Stimulated activated naive CD8-positive, alpha-beta T cell treated with anti-CD3 and anti-CD28 coated beads, Interleukin-15, Interleukin-2, amounts not matched to agents 100 U/mL and 50 U/mL, for 24 hours (primary cell): ENCODE measurements at regions not wholly inside any gene's neighbourhood (a gene's known extent, or its start where the extent isn't known, plus 50 kb on each side); places are given as distances from the start of the nearest gene placed in this dataset.
"Not testable (repeated sequence)": the region's sequence is repeated elsewhere in the genome, so short reads cannot be mapped to it uniquely, and the experiment has no call there.

Experiments
- ATAC-seq: fragments of 150-1000 bp; cut with Tn5 transposase; one replicate; pipeline ENCODE4 v1.10.0; 2021
- DNase-seq: peaks from one replicate; pipeline ENCODE4 v3.0.0; 2021

- ATAC-seq (no peak), DNase-seq (no peak)
Observed at GRCh38 chr4:107468156-107468555, 251.9 kb downstream of the PAPSS1 start.

DNA sequence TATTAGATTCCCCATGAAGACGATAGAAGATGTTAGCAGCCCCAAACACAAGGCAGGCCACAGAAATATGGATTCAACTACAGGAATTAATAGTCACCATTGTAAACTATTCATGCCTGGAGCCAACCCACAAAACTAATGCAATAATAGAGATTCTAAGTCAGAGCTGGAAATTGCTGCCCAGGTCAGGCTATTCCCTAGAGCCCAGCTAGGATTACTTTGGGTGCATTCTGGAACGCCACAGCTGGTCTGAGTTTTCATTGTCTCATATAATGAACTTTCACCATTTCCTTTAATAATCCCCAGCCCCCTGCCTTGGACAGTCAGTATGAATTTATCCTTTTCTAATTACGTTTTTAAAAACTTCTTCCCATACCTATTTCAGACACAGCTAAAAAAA is 252.6 kb downstream of the PAPSS1 start:
- DNase-seq (no peak), ATAC-seq (no peak)

- DNase-seq, result no peak
- ATAC-seq, result no peak
Observed at GRCh38 chr4:107458194-107458593, 261.8 kb downstream of the PAPSS1 start.

DNA sequence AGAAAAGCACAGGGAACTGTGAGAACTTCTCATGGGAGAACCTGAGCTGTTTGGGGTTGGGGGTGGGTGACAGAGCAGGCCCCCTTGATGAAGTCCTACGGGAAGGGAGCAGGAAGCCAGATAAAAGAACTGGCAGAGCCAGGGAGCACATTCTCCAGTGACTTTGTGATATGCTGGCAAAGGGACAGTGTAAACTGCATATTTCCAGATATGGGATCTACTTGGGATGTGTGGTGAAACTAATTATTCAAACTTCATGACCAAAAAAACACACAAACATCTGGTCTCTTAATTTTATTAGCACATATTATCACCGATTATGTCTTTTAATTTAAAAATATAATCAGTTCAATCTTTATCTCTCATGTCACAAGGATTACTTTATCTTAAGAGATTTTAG is 266.0 kb downstream of the PAPSS1 start:
- no peak for DNase-seq
- ATAC-seq, result no peak

DNA sequence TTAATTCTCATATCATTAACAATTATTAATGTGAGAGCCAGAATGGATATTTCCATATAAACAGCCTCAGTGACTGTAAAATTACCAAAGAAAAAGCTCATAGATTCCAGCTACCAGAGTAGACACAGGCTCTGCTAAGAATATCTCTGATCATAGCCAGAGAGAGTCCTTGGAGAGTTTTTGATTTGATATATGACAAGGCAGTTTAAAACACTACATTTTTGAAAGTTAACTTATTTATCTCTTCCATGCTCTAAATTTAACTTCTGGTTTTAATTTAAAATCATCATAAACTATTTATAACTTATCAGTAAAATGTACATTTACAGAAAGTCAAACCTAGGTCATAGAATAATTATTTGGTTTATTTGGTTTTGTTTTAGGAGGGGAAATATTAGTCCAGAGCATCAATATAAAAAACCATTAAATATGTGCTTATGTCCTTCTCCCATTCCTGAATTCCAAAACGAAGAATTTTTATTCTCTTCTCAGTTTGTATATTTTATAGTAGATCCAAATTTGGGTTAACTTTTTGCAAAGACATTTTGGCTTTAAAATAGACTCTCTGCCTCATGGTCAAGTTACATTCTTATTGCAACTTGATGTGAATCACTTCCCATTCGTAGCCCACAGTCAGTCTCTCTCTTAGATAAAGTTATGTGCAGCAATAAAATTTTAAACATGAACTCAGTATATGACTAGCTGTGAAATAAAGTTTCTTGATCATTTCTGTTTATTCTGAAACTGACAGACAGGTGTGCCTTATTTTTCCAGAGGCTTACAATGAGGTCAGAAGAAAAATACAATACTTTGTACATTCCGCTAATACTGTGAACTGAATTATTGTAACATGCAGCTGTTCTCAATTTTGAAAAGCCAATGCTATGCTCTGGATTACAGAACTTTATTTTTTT is 267.1 kb downstream of the PAPSS1 start:
- DNase-seq (no peak), ATAC-seq (no peak)

GRCh38 chr4:107449611-107450369 is 270.2 kb downstream of the PAPSS1 start:
- DNase-seq, result no peak

DNA sequence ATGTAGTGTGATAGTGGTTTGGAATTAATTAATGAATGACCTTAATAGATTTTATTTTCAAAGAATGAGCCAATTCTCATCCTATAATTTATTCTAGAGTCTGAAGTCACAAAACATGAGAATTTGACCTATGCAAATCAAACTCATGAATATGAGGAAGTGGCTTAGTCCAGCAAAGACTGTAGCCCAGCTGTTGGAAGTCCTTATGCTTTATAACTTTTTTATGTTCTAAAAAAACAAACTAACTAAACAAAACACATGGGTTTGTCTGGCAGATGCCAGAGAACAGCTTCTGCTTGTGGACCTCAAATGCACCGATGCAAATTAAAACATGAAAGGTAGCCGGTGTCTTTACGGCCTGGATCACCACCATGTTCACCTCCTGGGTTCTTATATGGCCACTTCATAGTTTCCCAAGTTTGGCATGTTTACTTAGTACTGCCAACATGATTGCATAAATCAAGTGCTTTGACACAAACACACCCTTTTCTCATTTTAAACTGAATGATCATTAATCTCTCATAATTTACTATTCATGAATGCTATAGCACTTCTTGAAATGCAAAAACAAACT is 277.4 kb downstream of the PAPSS1 start:
- DNase-seq (no peak), ATAC-seq (no peak)

More at GRCh38 chr4:107449611-107450369, 270.2 kb downstream of the PAPSS1 start:
- ATAC-seq, result no peak

GRCh38 chr4:107439401-107439800 is 280.6 kb downstream of the PAPSS1 start:
- ATAC-seq (no peak), DNase-seq (no peak)

GRCh38 chr4:107436471-107436870 is 283.6 kb downstream of the PAPSS1 start:
- ATAC-seq, DNase-seq: not testable (repeated sequence)

GRCh38 chr4:107432451-107432850 is 287.6 kb downstream of the PAPSS1 start:
- no peak for ATAC-seq
- DNase-seq, result no peak

GRCh38 chr4:107423677-107424405 is 296.2 kb downstream of the PAPSS1 start:
- ATAC-seq (no peak), DNase-seq (no peak)

DNA sequence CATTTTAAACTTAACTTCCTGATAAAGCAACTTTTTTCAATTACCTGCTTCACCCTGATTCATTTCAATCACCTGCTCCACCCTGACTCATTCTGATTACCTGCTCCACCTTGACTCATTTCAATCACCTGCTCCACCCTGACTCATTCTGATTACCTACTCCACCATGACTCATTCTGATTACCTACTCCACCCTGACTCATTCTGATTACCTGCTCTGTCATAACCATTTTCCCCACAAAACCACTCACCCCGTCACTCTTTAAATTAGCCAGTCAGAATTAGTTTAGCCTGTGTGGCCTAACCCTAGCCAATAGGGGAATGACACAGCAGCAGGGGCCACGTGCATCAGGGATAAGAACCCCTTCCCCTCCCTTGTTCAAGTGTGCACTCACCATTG is 300.5 kb downstream of the PAPSS1 start:
- DNase-seq, ATAC-seq: not testable (repeated sequence)

DNA sequence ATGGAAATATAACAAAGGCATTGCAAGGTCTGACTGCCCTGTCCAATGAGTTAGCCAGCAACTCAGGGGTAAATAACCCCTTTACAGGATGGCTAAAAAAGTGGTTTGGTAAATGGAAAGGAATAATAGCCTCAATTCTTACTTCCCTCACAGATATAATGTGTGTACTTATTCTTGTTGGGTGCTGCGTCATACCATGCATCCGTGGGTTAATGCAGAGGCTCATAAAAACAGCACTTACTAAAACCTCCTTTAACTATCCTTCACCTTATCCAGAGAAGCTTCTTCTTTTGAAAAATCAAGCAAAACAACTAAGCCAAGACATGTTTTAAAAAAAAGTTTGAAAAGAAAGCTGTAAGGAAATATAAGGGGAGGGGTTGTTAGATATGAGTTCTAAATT is 301.0 kb downstream of the PAPSS1 start:
- DNase-seq, result no peak
- ATAC-seq, result no peak

DNA sequence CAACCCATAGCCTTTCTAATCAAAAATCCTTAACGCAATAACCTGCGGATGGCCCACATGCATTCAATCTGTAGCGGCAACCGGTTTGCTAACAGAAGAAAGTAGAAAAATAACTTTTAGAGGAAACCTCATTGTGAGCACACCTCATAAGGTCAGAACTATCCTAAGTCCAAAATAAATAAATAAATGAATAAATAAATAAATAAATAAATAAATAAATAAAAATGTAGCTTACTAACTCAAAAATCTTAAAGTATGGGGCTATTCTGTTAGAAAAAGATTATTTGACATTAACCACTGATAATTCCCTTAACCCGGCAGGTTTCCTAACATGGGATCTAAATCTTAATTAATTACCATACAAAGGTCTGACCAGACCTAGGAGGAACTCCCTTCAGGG is 304.5 kb downstream of the PAPSS1 start:
- DNase-seq, ATAC-seq: not testable (repeated sequence)

DNA sequence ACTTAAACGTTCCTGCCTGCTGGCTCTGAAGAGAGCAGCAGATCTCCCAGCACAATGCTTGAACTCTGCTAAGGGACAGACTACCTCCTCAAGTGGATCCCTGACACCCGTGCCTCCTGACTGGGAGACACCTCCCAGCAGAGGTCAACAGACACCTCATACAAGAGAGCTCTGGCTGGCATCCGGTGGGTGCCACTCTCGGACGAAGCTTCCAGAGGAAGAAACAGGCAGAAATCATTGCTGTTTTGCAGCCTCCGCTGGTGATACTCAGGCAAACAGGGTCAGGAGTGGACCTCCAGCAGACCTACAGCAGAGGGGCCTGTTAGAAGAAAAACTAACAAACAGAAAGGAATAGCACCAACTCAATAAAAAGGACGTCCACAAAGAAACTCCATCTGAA is 310.2 kb downstream of the PAPSS1 start:
- not testable (repeated sequence) for DNase-seq, ATAC-seq

DNA sequence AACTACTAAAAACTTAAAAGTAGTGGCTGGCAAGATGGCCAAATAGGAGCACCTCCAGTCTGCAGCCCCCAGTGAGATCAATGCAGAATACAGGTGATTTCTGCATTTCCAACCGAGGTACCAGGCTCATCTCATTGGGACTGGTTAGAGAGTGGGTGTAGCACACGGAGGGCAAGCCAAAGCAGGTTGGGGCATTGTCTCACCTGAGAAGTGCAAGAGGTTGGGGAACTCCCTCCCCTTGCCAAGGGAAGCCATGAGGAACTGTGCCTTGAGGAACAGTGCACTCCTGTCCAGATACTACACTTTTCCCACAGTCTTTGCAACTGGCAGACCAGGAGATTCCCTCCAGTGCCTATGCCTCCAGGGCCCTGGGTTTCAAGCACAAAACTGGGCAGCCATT is 311.1 kb downstream of the PAPSS1 start:
- no peak for DNase-seq
- no peak for ATAC-seq

GRCh38 chr4:107404591-107405300 is 315.3 kb downstream of the PAPSS1 start:
- DNase-seq, result no peak
- no peak for ATAC-seq

DNA sequence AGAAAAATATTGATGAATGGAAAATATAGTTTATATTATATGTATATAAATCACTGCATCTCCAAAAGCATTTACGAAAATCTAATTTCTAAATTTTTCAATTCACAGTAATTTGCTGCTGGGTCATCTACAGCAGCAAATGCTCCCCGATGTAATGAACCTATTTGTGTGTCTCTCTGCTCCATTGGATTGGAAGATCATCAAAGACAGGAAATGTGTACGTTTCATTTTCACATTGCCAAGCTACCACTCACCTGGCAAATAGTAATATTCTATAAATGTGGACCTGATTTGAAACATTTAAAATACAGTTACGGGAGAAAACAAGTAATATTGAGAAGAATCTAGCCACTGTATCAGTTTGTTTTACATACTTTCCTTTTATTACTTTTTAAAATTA is 317.7 kb downstream of the PAPSS1 start:
- ATAC-seq, result no peak

DNA sequence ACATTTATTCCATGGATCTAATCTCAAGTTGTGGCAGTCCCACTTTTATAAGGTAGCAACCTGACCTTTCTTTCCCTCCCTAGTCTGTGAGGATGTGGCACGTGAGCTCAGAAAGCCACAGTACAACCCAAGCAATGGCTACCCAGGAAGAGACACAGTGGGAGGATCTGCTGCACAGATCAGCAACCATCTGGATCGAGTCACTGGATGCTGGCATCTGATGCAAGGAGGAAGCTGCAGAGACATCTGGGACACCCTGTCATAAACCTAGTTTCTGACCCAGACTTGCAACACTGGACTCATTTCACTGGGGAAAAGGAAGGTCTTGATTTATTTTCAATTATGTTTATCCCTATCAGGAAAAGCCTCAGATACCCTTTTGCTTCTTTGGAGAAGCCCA is 327.1 kb downstream of the PAPSS1 start:
- ATAC-seq, result no peak
- no peak for DNase-seq

More for the DNA sequence above, 317.7 kb downstream of the PAPSS1 start:
- DNase-seq, result no peak

- ATAC-seq (no peak), DNase-seq (no peak)
Observed at GRCh38 chr4:107392380-107392779, 327.7 kb downstream of the PAPSS1 start.

GRCh38 chr4:107391630-107392028 is 328.4 kb downstream of the PAPSS1 start:
- DNase-seq, result no peak
- no peak for ATAC-seq
